ENCODE measurements at regions not wholly inside any gene's neighbourhood (a gene's known extent, or its start where the extent isn't known, plus 50 kb on each side); places are given as distances from the start of the nearest gene placed in this dataset.

DNA sequence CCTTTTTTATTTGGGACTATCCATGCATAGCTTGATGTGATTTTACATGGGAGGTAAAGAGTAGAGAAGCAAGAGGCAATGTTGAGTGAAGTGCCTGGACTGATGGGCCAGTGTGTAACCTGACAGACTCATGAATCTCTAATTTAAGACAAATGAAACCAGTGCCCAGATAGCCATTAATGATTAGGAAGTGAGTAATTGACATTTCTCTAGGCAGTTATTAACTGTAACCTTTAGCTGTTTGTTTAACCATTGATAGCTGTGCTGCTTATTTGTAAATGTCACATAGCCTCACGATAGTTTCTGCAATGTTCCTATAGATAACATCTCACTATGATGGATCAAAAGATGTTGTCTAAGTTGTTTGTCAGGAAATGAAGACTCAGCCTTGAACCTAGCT, 1047.5 kb upstream of the SPRY2 start:
- WGBS (ENCODE audit: insufficient coverage) = no CpG with 5 or more reads among the region's 1 CpG
- Histone ChIP-seq H3K9ac (ENCODE audit: low read length) (no peak overlapping the region), H3K79me2 (ENCODE audit: control insufficient read depth, insufficient read depth, low read length) (no peaks in the 10 kb centered on the region), H3K9me3 (ENCODE audit: control extremely low read depth in 1 of 3, control insufficient read depth in 2 of 3, insufficient read depth in 1 of 3, low read length in 2 of 3) (peaks cover 0 to 2% (median 2%) of the 10 kb centered on the region in 3 donors), H3K4me2 (replicated peaks; ENCODE audit: low read depth, low read length, poor library complexity, severe bottlenecking) (no peak overlapping the region), H2AFZ (ENCODE audit: insufficient read depth, low read depth, low read length, poor library complexity, severe bottlenecking) (no peak overlapping the region), H3K4me3 (ENCODE audit: control extremely low read depth in 1 of 5, extremely low read depth in 1 of 5, insufficient read depth in 1 of 5, low read depth in 2 of 5, low read length in 4 of 5) (no peak overlapping the region), H3K27me3 (replicated peaks in 1 of 4; ENCODE audit: control extremely low read depth in 1 of 4, control insufficient read depth in 3 of 4, insufficient read depth in 4 of 4, low read length in 3 of 4) (no peaks in the 10 kb centered on the region), H3K36me3 (replicated peaks in 1 of 2; ENCODE audit: control extremely low read depth in 1 of 2, control insufficient read depth in 1 of 2, extremely low read depth in 1 of 2, insufficient read depth in 2 of 2, low read length in 1 of 2) (no peaks in the 10 kb centered on the region), H3K4me1 (ENCODE audit: control insufficient read depth in 2 of 2, insufficient read depth in 2 of 2, low read length in 2 of 2) (no peaks in the 10 kb centered on the region), H3K27ac (ENCODE audit: low read length in 2 of 2) (no peak overlapping the region), H4K20me1 (ENCODE audit: control insufficient read depth, insufficient read depth, low read length, poor library complexity, severe bottlenecking) (no peaks in the 10 kb centered on the region)
- TF ChIP-seq, protein P1, sequence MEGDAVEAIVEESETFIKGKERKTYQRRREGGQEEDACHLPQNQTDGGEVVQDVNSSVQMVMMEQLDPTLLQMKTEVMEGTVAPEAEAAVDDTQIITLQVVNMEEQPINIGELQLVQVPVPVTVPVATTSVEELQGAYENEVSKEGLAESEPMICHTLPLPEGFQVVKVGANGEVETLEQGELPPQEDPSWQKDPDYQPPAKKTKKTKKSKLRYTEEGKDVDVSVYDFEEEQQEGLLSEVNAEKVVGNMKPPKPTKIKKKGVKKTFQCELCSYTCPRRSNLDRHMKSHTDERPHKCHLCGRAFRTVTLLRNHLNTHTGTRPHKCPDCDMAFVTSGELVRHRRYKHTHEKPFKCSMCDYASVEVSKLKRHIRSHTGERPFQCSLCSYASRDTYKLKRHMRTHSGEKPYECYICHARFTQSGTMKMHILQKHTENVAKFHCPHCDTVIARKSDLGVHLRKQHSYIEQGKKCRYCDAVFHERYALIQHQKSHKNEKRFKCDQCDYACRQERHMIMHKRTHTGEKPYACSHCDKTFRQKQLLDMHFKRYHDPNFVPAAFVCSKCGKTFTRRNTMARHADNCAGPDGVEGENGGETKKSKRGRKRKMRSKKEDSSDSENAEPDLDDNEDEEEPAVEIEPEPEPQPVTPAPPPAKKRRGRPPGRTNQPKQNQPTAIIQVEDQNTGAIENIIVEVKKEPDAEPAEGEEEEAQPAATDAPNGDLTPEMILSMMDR (IDR thresholded peaks at IDR 0.05) = no peak
- TF ChIP-seq EZH2 (IDR thresholded peaks at IDR 0.05; ENCODE audit: borderline replicate concordance, insufficient read depth, low read depth, low read length, poor library complexity, severe bottlenecking) = no peak
- CTCF ChIA-PET = no interaction called here
- no peak for ATAC-seq (ENCODE audit: low read depth)
- no peaks in the 10 kb centered on the region for H3K4me1 Mint-ChIP-seq
- DNase-seq = no peak
- intact Hi-C loops (cut with micrococcal nuclease) = no loop called here
- POLR2A ChIA-PET = no interaction called here
- H3K4me3 Mint-ChIP-seq = no peak overlapping the region
- no peaks in the 10 kb centered on the region for H3K9me3 Mint-ChIP-seq (ENCODE audit: insufficient read depth)
- H3K27ac Mint-ChIP-seq = no peak overlapping the region
- H3K27me3 Mint-ChIP-seq = no peaks in the 10 kb centered on the region

DNA sequence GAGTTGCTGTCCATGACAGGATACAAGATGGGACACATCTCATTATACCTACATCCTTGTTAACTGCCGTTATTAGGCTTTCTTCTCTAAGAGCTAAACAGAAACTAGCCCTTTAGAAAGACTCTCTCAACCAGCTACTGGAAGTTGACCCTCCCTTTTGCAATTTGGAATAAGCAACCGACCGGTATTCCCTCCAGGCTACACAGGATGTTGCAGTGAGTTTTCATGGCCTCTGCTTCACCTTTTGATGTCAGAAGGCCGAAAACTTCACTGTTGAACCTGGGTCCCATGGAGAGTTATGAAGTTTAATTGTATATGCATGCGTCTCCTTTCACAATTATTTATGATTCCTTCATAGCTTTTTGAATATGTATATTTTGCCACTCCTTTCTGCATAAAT, 1042.5 kb upstream of the SPRY2 start:
- WGBS (ENCODE audit: insufficient coverage) = 100% methylated on average over 1 of the region's 5 CpGs

More for the DNA sequence above, 1042.5 kb upstream of the SPRY2 start:
- no peak overlapping the region for H3K27ac Mint-ChIP-seq
- H3K4me3 Mint-ChIP-seq = no peak overlapping the region
- ChIA-PET CTCF (no interaction called here), POLR2A (no interaction called here)
- Histone ChIP-seq H4K20me1 (ENCODE audit: control insufficient read depth, insufficient read depth, low read length, poor library complexity, severe bottlenecking) (no peaks in the 10 kb centered on the region), H3K36me3 (replicated peaks in 1 of 2; ENCODE audit: control extremely low read depth in 1 of 2, control insufficient read depth in 1 of 2, extremely low read depth in 1 of 2, insufficient read depth in 2 of 2, low read length in 1 of 2) (no peaks in the 10 kb centered on the region), H3K9ac (ENCODE audit: low read length) (no peak overlapping the region), H3K9me3 (ENCODE audit: control extremely low read depth in 1 of 3, control insufficient read depth in 2 of 3, insufficient read depth in 1 of 3, low read length in 2 of 3) (peaks cover 0 to 2% (median 1%) of the 10 kb centered on the region in 3 donors), H3K4me2 (replicated peaks; ENCODE audit: low read depth, low read length, poor library complexity, severe bottlenecking) (no peak overlapping the region), H3K27ac (ENCODE audit: low read length in 2 of 2) (no peak overlapping the region), H3K4me3 (ENCODE audit: control extremely low read depth in 1 of 5, extremely low read depth in 1 of 5, insufficient read depth in 1 of 5, low read depth in 2 of 5, low read length in 4 of 5) (no peak overlapping the region), H3K27me3 (replicated peaks in 1 of 4; ENCODE audit: control extremely low read depth in 1 of 4, control insufficient read depth in 3 of 4, insufficient read depth in 4 of 4, low read length in 3 of 4) (no peaks in the 10 kb centered on the region), H3K4me1 (ENCODE audit: control insufficient read depth in 2 of 2, insufficient read depth in 2 of 2, low read length in 2 of 2) (no peaks in the 10 kb centered on the region), H2AFZ (ENCODE audit: insufficient read depth, low read depth, low read length, poor library complexity, severe bottlenecking) (no peak overlapping the region), H3K79me2 (ENCODE audit: control insufficient read depth, insufficient read depth, low read length) (no peaks in the 10 kb centered on the region)
- no peak for TF ChIP-seq EZH2 (IDR thresholded peaks at IDR 0.05; ENCODE audit: borderline replicate concordance, insufficient read depth, low read depth, low read length, poor library complexity, severe bottlenecking)
- TF ChIP-seq, protein P1 (IDR thresholded peaks at IDR 0.05) = no peak
- H3K9me3 Mint-ChIP-seq (ENCODE audit: insufficient read depth) = no peaks in the 10 kb centered on the region
- no peak for DNase-seq
- no peaks in the 10 kb centered on the region for H3K27me3 Mint-ChIP-seq
- no peak for ATAC-seq (ENCODE audit: low read depth)
- no peaks in the 10 kb centered on the region for H3K4me1 Mint-ChIP-seq
- intact Hi-C loops (cut with micrococcal nuclease) = no loop called here
